Left ventricle myocardium superior (tissue), 1 donor: ENCODE measurements at regions not wholly inside any gene's neighbourhood (a gene's known extent, or its start where the extent isn't known, plus 50 kb on each side); places are given as distances from the start of the nearest gene placed in this dataset.
"Not testable (repeated sequence)": the region's sequence is repeated elsewhere in the genome, so short reads cannot be mapped to it uniquely, and the experiment has no call there.

ENCODE experiments used
- ATAC-seq: fragments of 200-7000 bp; cut with Tn5 transposase; one replicate; pipeline ENCODE4 v1.9.1; 2020; ENCODE audit warnings: mild to moderate bottlenecking, moderate library complexity
- DNase-seq: peaks from one replicate; pipeline ENCODE4 v3.0.0-alpha.2; 2020
- intact Hi-C: fragments of 100-400 bp; cut with micrococcal nuclease; formaldehyde crosslinking; loops from one replicate; pipeline ENCODE4 v1.11.0; 2022
- donor health status: DM: no; HTN: yes; CAD: no; lungs with severe emphysema.

DNA sequence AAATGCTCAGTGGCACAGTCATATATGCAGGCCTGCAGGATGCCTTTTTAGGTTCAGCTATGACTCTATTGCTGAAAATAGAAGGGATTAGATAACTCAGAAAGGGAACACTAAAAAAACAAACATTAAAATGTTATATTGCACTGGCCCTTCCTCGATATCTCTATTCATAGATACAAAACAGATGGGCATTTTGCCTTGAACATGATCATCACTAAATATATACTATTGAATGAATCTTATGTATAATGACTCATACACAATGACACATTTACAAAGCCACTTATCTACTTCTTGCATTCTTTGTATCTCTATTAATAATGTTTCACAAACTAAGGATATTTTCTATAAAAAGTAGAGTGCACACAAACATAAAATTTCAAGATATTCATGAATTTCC is 2352.8 kb upstream of the RAG2 start:
- no peak for DNase-seq
- ATAC-seq, result no peak
- intact Hi-C loops, result no loop called here

DNA sequence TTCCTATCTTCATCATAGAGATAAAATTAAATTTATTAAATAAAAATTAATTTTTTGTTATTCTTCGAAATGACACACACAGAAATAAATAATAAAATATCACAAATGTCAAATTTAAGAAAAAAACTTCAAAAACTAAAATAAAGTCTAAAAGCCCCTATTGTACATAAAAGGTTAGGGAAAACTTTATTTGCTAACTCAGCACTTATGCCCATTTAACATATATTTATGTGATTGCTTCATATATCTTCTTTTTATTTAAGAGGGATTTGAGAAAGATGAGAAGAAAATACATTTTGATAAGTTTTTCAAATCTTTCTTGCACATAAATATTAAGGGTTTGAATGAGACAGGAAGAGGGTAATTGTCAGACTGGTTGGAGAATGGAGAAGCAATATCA is 2350.4 kb upstream of the RAG2 start:
- intact Hi-C loops, result no loop called here
- ATAC-seq (no peak), DNase-seq (no peak)

DNA sequence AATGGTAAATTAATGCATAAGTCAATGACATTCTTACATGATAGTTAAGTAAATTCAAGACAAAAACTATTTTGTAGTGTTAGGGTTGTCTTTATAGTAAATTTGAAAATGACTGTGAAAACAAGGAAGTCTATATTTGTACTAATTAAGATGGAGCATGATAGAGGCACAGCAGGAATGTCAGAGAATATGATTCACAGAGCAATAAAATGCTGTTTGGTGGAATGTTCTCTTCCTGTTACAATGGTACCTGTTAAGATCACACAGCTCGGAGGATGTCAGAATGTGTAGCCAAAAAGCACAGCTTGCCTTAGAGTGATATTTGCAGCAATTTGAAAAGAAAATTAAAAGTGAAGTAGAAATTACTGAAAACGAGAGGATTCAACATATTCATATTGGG is 2339.7 kb upstream of the RAG2 start:
- DNase-seq, result no peak
- intact Hi-C loops, result no loop called here
- ATAC-seq, result no peak

DNA sequence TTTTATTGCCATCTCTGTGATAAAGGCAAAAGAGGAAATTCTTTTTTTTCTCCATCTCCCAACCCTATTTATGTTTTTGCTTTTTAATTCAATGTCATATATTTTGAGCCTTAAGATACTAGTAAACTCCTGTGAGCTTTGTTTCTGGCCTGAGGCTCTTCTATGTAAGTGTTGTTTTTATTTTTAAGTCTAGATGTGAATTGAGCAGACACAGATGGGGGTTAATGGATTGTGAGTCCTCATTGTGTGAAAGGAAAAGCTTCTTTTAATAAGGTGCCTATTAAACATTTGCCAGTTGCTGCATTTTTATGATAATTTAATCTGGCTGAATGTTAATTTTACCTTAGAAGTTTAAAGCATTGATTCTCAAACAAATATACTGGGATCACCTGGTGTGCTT is 2337.9 kb upstream of the RAG2 start:
- ATAC-seq (no peak), DNase-seq (no peak)
- intact Hi-C loops, result no loop called here

DNA sequence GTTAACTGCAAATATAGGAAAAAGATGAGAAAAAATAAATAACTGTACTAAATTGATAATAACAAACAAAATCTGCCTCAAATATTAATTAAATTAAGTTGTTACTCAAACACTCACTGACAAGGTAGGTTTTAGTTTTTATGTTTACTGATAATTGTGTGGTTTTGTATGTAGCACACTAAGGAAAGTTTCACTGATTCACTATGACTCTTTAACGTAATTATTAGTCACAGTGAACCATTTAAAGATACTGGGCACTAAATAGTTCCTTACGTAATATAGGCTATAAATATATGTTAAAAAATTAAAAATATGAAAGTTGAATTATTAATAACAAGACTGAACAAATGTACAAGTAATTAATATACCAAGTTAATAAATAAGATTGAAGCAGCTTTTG is 2330.0 kb upstream of the RAG2 start:
- DNase-seq (no peak), ATAC-seq (no peak)
- intact Hi-C loops, result loop anchor here (5.0 kb wide), 1 partner anchor 239 kb away; no protein-coding TSS in a partner anchor

DNA sequence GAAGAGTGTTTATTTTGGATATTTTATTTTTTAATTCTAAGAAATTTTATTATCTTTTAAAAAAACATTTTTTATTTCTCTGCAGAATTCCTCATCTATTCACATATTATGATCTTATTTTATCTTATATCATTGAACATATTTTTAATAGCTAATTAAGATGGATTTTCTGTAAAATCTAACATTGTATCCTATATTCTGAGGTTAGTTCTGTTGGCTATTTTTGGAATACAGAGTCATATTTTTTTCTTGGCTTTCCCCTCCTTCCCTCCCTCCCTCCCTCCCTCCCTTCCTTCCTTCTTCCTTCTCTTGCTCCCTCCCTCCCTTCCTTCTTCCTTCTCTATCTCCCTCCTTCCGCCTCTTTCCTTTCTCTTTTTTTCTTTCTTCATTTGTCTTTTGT is 2326.6 kb upstream of the RAG2 start:
- ATAC-seq (no peak), DNase-seq (no peak)
- intact Hi-C loops, result loop anchor here (5.0 kb wide), 1 partner anchor 243 kb away; no protein-coding TSS in a partner anchor

DNA sequence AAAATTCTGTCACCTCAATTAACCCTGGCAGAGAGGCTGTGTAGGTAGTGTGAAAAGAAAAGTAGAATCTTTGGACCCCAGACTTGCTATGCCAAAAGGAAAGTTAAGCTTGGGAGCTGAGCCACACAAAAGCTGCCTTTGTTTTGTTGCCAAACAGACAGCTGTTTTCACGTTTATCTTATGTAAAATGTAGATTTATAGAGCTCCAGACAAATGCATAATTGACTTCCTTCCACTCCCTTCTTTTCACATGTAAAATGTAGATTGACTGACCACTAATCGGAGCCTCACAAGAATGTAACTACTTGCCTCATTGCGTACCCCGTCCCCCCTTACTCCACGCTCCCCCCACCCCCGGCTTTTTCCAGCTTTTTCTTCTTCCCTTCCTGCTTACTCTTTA is 2302.2 kb upstream of the RAG2 start:
- no peak for DNase-seq
- no peak for ATAC-seq
- intact Hi-C loops, result no loop called here

DNA sequence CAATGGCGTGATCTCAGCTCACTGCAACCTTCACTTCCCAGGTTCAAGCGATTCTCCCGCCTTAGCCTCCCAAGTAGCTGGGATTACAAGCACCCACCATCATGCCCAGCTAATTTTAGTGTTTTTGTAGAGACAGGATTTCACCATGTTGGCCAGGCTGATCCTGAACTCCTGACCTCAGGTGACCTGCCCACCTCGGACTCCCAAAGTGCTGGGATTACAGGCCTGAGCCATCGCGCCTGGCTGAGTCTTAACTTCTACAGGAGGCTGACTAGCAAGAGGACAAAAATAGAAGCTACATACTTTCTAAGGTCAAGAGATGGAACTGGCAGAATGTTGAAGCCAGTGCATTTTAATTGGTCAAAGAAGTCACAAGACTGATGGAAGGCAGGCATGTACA is 2296.2 kb upstream of the RAG2 start:
- ATAC-seq, DNase-seq, intact Hi-C loops: not testable (repeated sequence)

DNA sequence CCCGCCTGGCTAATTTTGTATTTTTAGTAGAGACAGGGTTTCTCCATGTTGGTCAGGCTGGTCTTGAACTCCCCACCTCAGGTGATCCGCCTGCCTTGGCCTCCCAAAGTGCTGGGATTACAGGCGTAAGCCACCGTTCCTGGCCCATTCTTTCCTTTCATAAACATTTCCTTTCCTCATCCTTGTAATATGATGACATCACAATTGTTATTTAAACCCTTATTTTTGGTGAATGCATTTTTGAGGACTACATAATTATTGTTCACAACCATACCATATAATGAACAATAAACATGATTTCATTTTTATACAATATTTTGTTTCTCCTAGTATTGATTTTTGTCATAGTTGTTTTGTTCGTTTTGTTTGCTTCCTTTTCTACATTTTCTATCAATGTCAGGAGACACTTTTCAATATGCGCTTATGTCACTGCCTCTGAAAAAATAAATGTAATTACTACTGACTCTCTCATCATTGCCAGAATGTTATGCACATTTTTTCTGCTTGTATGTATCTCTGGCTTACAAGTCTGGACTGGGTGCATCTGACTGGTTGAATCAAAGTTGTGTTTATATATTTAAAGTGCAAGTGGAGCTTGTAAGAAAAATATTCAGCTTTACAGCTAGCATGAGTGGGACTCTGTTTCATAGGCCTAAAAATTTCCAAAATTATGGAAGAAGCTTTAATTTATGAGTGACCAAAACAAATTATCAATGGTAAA is 2286.3 kb upstream of the RAG2 start:
- ATAC-seq (no peak), DNase-seq (no peak)
- intact Hi-C loops, result no loop called here

DNA sequence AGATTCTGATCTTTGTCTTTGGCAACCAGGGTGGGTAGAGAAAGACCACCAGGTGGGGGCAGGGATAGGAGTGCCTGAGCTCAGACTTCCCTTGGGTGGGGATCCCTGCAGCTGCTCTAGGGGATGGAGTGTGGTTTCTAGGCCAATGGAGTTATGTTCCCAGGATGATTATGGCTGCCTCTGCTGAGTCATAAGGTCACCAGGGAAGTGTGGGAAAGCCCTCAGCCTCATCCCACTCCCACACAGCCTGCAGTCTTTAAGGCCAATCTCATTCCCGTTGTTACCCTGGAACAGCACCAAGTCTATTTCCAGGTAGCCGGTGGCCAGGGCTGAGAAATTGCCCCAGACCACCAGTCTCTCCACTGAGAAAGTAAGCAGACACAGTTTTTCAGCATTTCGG is 2269.3 kb upstream of the RAG2 start:
- intact Hi-C loops, result no loop called here
- DNase-seq (no peak), ATAC-seq (no peak)

DNA sequence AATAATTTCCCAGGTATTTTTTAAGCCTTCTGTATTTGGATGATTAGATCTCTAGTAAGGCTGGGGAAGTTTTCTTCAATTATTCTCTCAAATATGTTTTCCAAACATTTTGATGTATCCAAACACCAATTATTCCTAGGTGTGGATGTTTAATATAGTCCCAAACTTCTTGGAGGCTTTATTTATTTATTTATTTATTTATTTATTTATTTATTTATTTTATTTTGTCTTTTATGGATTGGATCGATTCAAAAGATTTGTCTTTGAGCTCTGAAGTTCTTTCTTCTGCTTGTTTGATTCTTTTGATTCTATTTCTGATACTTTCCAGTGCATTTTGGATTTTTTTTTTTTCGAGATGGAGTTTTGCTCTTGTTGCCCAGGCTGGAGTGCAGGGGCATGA is 2267.9 kb upstream of the RAG2 start:
- intact Hi-C loops, result no loop called here
- ATAC-seq (no peak), DNase-seq (no peak)

DNA sequence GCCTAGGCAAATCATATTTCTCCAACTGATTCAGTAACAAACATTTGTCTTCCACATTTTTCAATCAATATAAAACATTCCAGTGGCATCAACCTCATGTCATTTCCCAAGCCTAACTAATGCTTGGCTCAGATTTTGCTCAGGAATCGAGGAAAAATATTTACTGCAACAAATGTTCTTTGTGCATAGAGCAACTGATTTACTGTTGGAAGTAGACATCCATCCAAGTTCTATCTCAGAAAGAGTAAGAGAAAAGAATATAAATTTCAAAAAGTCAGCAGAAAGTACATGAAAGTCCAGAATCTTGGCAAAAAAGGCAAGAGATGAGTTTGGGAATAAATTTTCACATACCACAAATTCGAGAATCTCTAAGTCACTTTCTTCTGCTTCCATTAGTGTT is 2245.0 kb upstream of the RAG2 start:
- intact Hi-C loops, result no loop called here
- DNase-seq (no peak), ATAC-seq (no peak)

DNA sequence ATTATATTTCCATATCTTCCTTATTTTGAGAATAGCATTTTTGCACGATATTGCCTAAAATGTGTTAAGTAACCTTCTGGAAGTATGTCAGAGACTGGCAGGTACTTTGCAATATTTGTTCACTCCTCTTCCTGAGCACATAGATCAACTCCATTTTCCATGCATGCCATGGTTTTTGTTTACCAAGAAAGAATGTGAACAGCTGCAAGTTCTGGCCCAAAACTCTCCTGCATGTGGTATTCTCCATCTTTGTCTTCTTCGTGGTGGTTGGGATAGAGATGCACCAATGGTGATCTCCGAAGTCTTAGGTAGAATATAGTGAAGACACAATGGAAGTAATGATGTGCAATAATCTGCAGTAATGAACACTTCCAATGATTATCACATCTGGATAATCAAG is 2241.0 kb upstream of the RAG2 start:
- ATAC-seq (no peak), DNase-seq (no peak)
- intact Hi-C loops, result no loop called here

DNA sequence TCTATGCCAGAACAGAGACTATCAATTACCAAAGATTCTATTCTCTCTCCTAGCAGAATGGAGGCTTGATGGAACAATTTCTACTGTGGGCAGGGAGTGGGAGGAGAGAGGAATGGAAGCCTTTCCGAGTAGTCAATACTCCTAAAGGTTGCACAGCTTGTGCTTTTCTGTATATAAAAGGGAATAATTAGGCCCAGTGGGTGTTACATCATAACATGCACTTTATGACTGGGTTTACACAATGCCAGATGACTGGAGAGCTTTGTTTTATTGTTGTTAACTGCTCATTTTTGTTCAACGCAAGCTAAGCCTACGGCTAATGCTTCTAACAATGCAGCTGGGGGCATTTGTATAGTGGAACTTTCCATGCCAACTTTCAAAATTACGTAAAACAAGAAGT is 2237.9 kb upstream of the RAG2 start:
- ATAC-seq (no peak), DNase-seq (no peak)
- intact Hi-C loops, result no loop called here

DNA sequence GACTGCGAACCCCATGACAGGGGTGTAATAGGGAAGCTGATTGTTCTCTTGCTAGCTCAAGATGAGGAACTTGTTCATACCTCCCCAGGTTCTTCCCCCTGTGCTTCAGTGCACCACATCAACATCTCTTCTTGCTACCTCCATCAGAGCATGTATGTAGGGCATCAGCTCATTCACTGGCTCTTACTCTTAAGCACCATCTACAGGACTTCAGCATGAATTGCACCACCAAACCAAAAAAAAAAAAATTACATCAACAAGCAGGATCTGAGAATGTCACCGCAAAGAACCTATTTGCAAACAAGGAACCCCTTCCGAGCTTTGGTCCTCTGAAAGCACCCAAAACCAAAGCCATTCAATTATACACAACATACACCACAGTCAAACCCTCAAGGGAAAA is 2226.5 kb upstream of the RAG2 start:
- DNase-seq (no peak), ATAC-seq (no peak)
- intact Hi-C loops, result no loop called here

DNA sequence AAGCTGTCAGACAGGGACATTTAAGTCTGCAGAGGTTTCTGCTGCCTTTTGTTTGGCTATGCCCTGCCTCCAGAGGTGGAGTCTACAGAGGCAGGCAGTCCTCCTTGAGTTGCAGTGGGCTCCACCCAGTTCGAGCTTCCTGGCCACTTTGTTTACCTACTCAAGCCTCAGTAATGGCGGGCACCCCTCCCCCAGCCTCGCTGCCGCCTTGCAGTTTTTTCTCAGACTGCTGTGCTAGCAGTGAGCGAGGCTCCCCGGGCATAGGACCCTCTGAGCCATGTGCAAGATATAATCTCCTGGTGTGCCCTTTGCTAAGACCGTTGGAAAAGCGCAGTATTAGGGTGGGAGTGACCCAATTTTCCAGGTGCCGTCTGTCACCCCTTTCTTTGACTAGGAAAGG is 2223.8 kb upstream of the RAG2 start:
- ATAC-seq, DNase-seq, intact Hi-C loops: not testable (repeated sequence)

DNA sequence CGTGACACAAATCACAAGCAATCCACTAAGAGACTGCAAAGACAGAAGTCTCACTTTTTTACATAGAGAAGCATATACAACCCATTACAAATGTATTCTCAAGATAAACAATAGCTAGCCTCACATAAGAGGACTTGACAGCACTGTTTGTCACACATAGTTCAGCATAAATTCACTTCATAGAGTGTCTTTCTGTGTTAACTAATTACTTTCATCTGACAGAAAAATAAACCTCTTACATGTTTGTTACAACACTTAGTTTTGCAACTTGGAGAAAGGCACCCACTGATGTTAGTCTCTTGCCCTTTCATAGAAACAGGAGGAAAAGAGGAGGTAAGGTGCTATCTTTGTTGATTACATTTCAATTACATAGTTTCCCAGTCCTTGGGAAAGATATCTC is 2221.9 kb upstream of the RAG2 start:
- ATAC-seq (no peak), DNase-seq (no peak)
- intact Hi-C loops, result no loop called here

DNA sequence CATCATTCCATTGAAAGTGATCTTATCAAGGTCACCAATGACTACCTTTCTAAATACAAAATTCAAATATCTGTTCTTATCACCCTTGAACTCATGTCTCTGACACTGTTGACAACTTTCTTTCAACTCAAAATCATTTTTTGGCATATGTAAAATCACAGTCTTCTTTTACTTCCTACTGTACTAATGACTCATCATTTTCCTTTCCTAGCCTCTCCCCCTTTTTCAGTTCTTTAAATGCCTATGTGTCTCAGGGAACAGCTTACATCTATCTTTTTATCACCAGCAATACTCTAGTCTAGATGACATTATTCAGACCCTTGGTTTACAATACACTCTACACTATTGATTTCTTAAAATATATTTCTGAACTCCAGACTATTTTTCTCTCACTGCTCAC is 2220.7 kb upstream of the RAG2 start:
- no peak for ATAC-seq
- intact Hi-C loops, result no loop called here

DNA sequence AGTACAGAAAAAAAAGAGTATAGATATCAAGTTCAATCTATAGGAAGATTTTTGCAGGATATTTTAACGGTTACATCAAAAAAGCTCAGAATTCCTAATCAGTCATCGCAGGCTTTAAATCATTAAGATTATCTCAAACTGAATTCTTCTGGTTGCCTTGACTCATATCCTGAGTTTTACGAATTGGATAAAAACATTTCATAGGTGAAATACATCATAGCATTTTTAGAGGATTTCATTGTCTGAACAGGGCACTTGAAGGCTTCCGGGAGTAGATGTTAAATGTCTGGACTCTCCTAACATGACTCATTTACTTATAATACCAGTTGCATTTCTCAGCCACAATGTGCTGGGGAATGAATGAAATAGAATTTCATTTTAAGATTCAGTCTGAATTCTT is 2216.6 kb upstream of the RAG2 start:
- intact Hi-C loops, result no loop called here
- ATAC-seq, result no peak
- DNase-seq, result no peak

More for the DNA sequence above, 2220.7 kb upstream of the RAG2 start:
- DNase-seq, result no peak

DNA sequence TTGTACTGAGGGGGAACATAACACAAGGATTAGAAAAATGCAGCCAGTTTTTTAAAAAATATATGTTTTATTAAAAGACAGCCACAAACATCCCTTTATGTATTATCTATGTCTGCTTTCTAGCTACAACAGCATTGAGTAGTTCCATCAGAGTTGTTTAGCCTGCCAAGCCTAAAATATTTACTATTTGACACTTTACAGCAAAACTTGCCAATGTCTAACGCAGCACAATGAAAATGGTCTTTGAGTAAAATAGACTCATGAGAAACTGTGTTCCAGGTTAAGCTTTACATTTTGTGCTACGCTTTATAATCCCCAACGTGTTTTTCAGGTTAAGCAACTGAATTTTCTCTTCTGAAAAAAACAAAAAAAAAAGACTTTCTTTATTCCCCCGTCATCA is 2211.5 kb upstream of the RAG2 start:
- no peak for DNase-seq
- intact Hi-C loops, result no loop called here
- no peak for ATAC-seq

DNA sequence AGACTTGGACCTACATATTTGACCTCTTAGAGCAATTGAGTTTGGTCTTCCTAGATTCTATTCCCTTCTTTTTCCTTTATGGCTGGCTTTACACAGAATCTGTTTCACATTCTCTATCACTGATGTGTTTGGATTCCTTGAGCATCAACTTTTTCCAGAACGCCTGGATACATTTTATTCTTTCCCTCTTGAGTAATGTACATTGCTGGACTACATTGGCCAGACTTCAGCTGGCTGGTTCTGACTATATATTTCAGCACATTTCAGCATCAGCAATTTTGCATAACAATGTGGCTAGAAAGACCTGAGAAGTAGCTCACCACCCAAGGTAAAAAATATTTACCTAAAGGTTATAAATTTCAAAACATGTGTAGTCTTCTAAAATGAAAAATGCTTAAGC is 2198.2 kb upstream of the RAG2 start:
- intact Hi-C loops, result no loop called here

DNA sequence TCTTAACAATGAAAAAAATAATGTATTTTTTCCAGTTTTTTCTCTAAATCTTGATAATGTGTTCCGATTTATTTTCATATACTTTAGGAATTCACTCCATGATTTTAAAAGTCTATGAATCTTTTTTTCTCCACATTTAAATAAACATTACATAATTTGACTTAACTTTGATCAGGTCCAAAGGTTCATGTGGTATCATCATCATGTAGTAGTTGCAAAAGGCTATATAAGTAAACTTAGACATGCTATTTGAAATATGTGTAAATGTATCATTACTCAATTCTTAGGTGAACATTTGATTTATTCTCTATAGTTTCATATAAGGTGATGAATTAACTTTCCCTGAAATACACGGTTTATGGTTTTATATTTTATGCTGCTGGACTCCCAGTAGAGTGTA is 2197.0 kb upstream of the RAG2 start:
- intact Hi-C loops, result no loop called here
- ATAC-seq (no peak), DNase-seq (no peak)

More for the DNA sequence above, 2198.2 kb upstream of the RAG2 start:
- ATAC-seq (no peak), DNase-seq (no peak)
